ENCODE measurements at regions not wholly inside any gene's neighbourhood (a gene's known extent, or its start where the extent isn't known, plus 50 kb on each side); places are given as distances from the start of the nearest gene placed in this dataset.

GRCh38 chr2:43038696-43039094 lies 187.7 kb downstream of the ZFP36L2 start:
- no peak for DNase-seq (ENCODE audit: low spot score)
- in situ Hi-C loops (cut with MboI; ENCODE audit: low pct_unique_long_range_greater_than_20kb, low sequenced_read_pairs, unreplicated experiment), result no loop called here
- TF ChIP-seq CTCF (IDR thresholded peaks at IDR 0.05; ENCODE audit: extremely low read depth, insufficient read depth, missing control alignments), result no peak

GRCh38 chr2:43038034-43038695 lies 188.2 kb downstream of the ZFP36L2 start:
- DNase-seq (ENCODE audit: low spot score), result no peak
- in situ Hi-C loops (cut with MboI; ENCODE audit: low pct_unique_long_range_greater_than_20kb, low sequenced_read_pairs, unreplicated experiment), result no loop called here
- TF ChIP-seq CTCF (IDR thresholded peaks at IDR 0.05; ENCODE audit: extremely low read depth, insufficient read depth, missing control alignments), result no peak

GRCh38 chr2:43035922-43036321 lies 190.5 kb downstream of the ZFP36L2 start:
- in situ Hi-C loops (cut with MboI; ENCODE audit: low pct_unique_long_range_greater_than_20kb, low sequenced_read_pairs, unreplicated experiment), result no loop called here
- no peak for TF ChIP-seq CTCF (IDR thresholded peaks at IDR 0.05; ENCODE audit: extremely low read depth, insufficient read depth, missing control alignments)

GRCh38 chr2:43034921-43035320 lies 191.5 kb downstream of the ZFP36L2 start:
- TF ChIP-seq CTCF (IDR thresholded peaks at IDR 0.05; ENCODE audit: extremely low read depth, insufficient read depth, missing control alignments), result no peak
- in situ Hi-C loops (cut with MboI; ENCODE audit: low pct_unique_long_range_greater_than_20kb, low sequenced_read_pairs, unreplicated experiment), result no loop called here
- no peak for DNase-seq (ENCODE audit: low spot score)

More at GRCh38 chr2:43035922-43036321, 190.5 kb downstream of the ZFP36L2 start:
- DNase-seq (ENCODE audit: low spot score), result no peak

GRCh38 chr2:43034242-43034619 lies 192.2 kb downstream of the ZFP36L2 start:
- in situ Hi-C loops (cut with MboI; ENCODE audit: low pct_unique_long_range_greater_than_20kb, low sequenced_read_pairs, unreplicated experiment), result no loop called here
- no peak for DNase-seq (ENCODE audit: low spot score)

GRCh38 chr2:43033466-43034241 lies 192.8 kb downstream of the ZFP36L2 start:
- no peak for TF ChIP-seq CTCF (IDR thresholded peaks at IDR 0.05; ENCODE audit: extremely low read depth, insufficient read depth, missing control alignments)
- in situ Hi-C loops (cut with MboI; ENCODE audit: low pct_unique_long_range_greater_than_20kb, low sequenced_read_pairs, unreplicated experiment), result no loop called here
- no peak for DNase-seq (ENCODE audit: low spot score)

More at GRCh38 chr2:43034242-43034619, 192.2 kb downstream of the ZFP36L2 start:
- TF ChIP-seq CTCF (IDR thresholded peaks at IDR 0.05; ENCODE audit: extremely low read depth, insufficient read depth, missing control alignments), result no peak
